Endothelial cell of umbilical vein (primary cell): ENCODE measurements at regions not wholly inside any gene's neighbourhood (a gene's known extent, or its start where the extent isn't known, plus 50 kb on each side); places are given as distances from the start of the nearest gene placed in this dataset.

Source experiments
- BruUV-seq: library from RNA; stranded (reverse); fragments of 400-500 nt; replicated peaks from 2 replicates; lab custom pipeline; 2021; lab: Mats Ljungman, UMichigan
- CTCF ChIA-PET: fragments of 300-600, 350-600 bp; sonication (Branson Sonifier 250); formaldehyde crosslinking; loops from one replicate; lab custom pipeline; 2021; ENCODE audit warnings: antibody characterized with exemption, inconsistent platforms; lab: Charles Lee
- POLR2A ChIA-PET: fragments of 300-600, 350-600 bp; sonication (Branson Sonifier 250); formaldehyde crosslinking; loops from one replicate; lab custom pipeline; 2021; ENCODE audit warnings: antibody characterized with exemption, inconsistent platforms; lab: Charles Lee
- DNase-seq: peaks from one replicate; pipeline ENCODE4 v3.0.0-alpha.2; 2011; ENCODE audit warnings: low read depth, low spot score
- FAIRE-seq: peaks from 2 replicates; lab custom pipeline; 2011; peaks lifted over from hg19 to GRCh38; lab: Jason Lieb, UNC
- H2AFZ ChIP-seq: 2 replicates; pipeline ENCODE4 v1.6.0; 2012; ENCODE audit warnings: low read depth, low read length, control low read depth, inconsistent platforms
- H3K27ac ChIP-seq: 2 replicates; pipeline ENCODE4 v1.5.1; 2011; ENCODE audit warnings: low read depth, mild to moderate bottlenecking, control low read depth, low read length, moderate library complexity; ENCODE audit not compliant: insufficient read depth
- H3K27me3 ChIP-seq, 2 experiments: 2 replicates each; pipeline versions ENCODE4 v1.6.0 to v1.6.1; 2011; ENCODE audit warnings: low read length in 2 of 2, mixed read lengths in 1 of 2; ENCODE audit not compliant: control insufficient read depth in 2 of 2, insufficient read depth in 2 of 2
- H3K36me3 ChIP-seq, 2 experiments: 2 replicates in 1 of 2; 3 replicates in 1 of 2; pipeline ENCODE4 v1.5.1; 2011; ENCODE audit warnings: low read length in 2 of 2, mild to moderate bottlenecking in 1 of 2, moderate library complexity in 1 of 2; ENCODE audit not compliant: control insufficient read depth in 2 of 2, insufficient read depth in 2 of 2; ENCODE audit errors: extremely low read depth in 1 of 2
- H3K4me1 ChIP-seq: 3 replicates; pipeline ENCODE4 v1.5.1; 2011; ENCODE audit warnings: mild to moderate bottlenecking, low read length; ENCODE audit not compliant: control insufficient read depth, insufficient read depth; ENCODE audit errors: extremely low read depth
- H3K4me2 ChIP-seq: 2 replicates; pipeline ENCODE4 v1.6.1; 2011; ENCODE audit warnings: low read length, control low read depth, mixed read lengths; ENCODE audit not compliant: insufficient read depth
- H3K4me3 ChIP-seq, 3 experiments: fragments of 200-600 bp in 1 of 3; sonication (generic), shearing (Covaris generic) in 1 of 3; replicated peaks in 1 of 3; 2 replicates each; pipeline ENCODE4 v1.5.1; 2011 to 2016; ENCODE audit warnings: control low read depth in 3 of 3, low read length in 3 of 3, mild to moderate bottlenecking in 2 of 3, inconsistent platforms in 1 of 3, low read depth in 1 of 3, moderate library complexity in 1 of 3; ENCODE audit not compliant: insufficient read depth in 1 of 3
- H3K79me2 ChIP-seq: 2 replicates; pipeline ENCODE4 v1.6.0; 2012; ENCODE audit warnings: low read length, inconsistent platforms; ENCODE audit not compliant: control insufficient read depth, insufficient read depth
- H3K9ac ChIP-seq: replicated peaks from 2 replicates; pipeline ENCODE3; 2011; ENCODE audit warnings: low read length, control low read depth; ENCODE audit not compliant: insufficient read depth; ENCODE audit errors: extremely low read depth
- H3K9me1 ChIP-seq: replicated peaks from 3 replicates; pipeline ENCODE4 v1.6.0; 2011; ENCODE audit warnings: mild to moderate bottlenecking, low read length; ENCODE audit not compliant: control insufficient read depth, insufficient read depth; ENCODE audit errors: extremely low read depth
- H3K9me3 ChIP-seq: replicated peaks from 2 replicates; pipeline ENCODE4 v1.5.1; 2012; ENCODE audit warnings: low read length, inconsistent platforms; ENCODE audit not compliant: control insufficient read depth, insufficient read depth
- H4K20me1 ChIP-seq: replicated peaks from 2 replicates; pipeline ENCODE3; 2011; ENCODE audit warnings: mild to moderate bottlenecking, low read length; ENCODE audit not compliant: control insufficient read depth, insufficient read depth; ENCODE audit errors: extremely low read depth
- EZH2 ChIP-seq: IDR thresholded peaks from 2 replicates; pipeline ENCODE4 v1.6.1; 2012; ENCODE audit warnings: borderline replicate concordance, low read depth, mild to moderate bottlenecking, moderate library complexity, low read length, inconsistent platforms; ENCODE audit not compliant: severe bottlenecking
- FOS ChIP-seq: IDR thresholded peaks from 2 replicates; pipeline ENCODE4 v1.6.1; 2011; ENCODE audit warnings: mild to moderate bottlenecking, low read length, moderate library complexity, borderline replicate concordance; ENCODE audit not compliant: insufficient read depth
- GATA2 ChIP-seq: IDR thresholded peaks from 2 replicates; pipeline ENCODE4 v1.7.0; 2011; ENCODE audit warnings: low read depth, mild to moderate bottlenecking, moderate library complexity, mixed read lengths, low read length; ENCODE audit not compliant: insufficient read length, insufficient read depth
- JUN ChIP-seq: IDR thresholded peaks from 2 replicates; pipeline ENCODE4 v1.6.1; 2011; ENCODE audit warnings: borderline replicate concordance, low read depth; ENCODE audit not compliant: insufficient read length, insufficient read depth
- MYC ChIP-seq: IDR thresholded peaks from one replicate; pipeline ENCODE4 v1.6.1; 2011; ENCODE audit warnings: mild to moderate bottlenecking, low read depth, low read length
- POLR2A ChIP-seq: IDR thresholded peaks from 2 replicates; pipeline ENCODE4 v1.6.1; 2012; ENCODE audit warnings: low read depth, mild to moderate bottlenecking, control low read depth, low read length
- POLR2AphosphoS5 ChIP-seq: IDR thresholded peaks from 2 replicates; pipeline ENCODE4 v1.6.1; 2012; ENCODE audit warnings: low read depth, mild to moderate bottlenecking, control low read depth, low read length, moderate library complexity; ENCODE audit not compliant: insufficient read depth
- dilution Hi-C: fragments of 300-500 bp; cut with MboI; formaldehyde crosslinking; loops from one replicate; pipeline ENCODE4 v1.15.0; 2019; ENCODE audit warnings: low sequenced_read_pairs; ENCODE audit not compliant: extremely low pct_ligation_motif_present
- intact Hi-C: fragments of 100-400 bp; cut with micrococcal nuclease; formaldehyde crosslinking; loops from one replicate; pipeline ENCODE4 v1.10.0; 2022
- TF ChIP-seq, protein P1 (sequence below): IDR thresholded peaks from 2 replicates; pipeline ENCODE4 v1.6.1; 2011; ENCODE audit not compliant: insufficient read depth, insufficient read length
- TF ChIP-seq, protein P2 (sequence below), 2 donors: IDR thresholded peaks; 1 replicate in 1 of 2; 2 replicates in 1 of 2; pipeline ENCODE4 v1.5.1; 2011; ENCODE audit warnings: low read length in 2 of 2, mild to moderate bottlenecking in 2 of 2, moderate library complexity in 2 of 2, control low read depth in 1 of 2, inconsistent platforms in 1 of 2, low read depth in 1 of 2; ENCODE audit not compliant: insufficient read depth in 1 of 2; ENCODE audit errors: extremely low read depth in 1 of 2

DNA sequence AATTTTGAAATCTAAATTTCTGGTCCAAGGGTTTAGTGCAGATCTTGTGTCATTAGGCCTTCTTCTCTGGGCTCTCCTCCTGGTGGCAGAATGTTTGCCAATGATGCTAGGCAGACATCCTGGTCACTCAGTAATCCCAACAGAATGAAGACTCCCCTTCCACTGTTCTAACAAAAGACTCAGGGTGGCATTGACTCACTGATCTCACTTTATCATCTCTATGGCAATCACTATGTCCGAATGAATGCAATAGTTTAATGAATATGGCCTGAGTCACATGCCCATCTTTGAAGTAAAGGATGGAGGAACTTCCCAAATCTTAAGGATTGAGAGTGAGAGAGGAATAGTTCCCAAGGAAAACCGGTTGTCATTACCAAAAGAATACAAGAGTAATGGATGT lies 261.1 kb downstream of the KCNE4 start:
- dilution Hi-C loops: no loop called here
- H4K20me1 ChIP-seq: no peaks in the 10 kb centered on the region
- POLR2A ChIA-PET: no interaction called here
- CTCF ChIA-PET: no interaction called here
- no peak overlapping the region for H3K4me3 ChIP-seq
- H3K4me1 ChIP-seq: no peaks in the 10 kb centered on the region
- TF ChIP-seq, protein P1, sequence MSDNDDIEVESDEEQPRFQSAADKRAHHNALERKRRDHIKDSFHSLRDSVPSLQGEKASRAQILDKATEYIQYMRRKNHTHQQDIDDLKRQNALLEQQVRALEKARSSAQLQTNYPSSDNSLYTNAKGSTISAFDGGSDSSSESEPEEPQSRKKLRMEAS: no peak
- no peak for TF ChIP-seq GATA2
- no peak for TF ChIP-seq JUN
- TF ChIP-seq FOS: no peak
- TF ChIP-seq, protein P2, sequence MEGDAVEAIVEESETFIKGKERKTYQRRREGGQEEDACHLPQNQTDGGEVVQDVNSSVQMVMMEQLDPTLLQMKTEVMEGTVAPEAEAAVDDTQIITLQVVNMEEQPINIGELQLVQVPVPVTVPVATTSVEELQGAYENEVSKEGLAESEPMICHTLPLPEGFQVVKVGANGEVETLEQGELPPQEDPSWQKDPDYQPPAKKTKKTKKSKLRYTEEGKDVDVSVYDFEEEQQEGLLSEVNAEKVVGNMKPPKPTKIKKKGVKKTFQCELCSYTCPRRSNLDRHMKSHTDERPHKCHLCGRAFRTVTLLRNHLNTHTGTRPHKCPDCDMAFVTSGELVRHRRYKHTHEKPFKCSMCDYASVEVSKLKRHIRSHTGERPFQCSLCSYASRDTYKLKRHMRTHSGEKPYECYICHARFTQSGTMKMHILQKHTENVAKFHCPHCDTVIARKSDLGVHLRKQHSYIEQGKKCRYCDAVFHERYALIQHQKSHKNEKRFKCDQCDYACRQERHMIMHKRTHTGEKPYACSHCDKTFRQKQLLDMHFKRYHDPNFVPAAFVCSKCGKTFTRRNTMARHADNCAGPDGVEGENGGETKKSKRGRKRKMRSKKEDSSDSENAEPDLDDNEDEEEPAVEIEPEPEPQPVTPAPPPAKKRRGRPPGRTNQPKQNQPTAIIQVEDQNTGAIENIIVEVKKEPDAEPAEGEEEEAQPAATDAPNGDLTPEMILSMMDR (IDR thresholded peaks at IDR 0.05; ENCODE audit: extremely low read depth in 1 of 2, insufficient read depth in 1 of 2, low read depth in 1 of 2, low read length in 2 of 2): no peak
- TF ChIP-seq POLR2AphosphoS5: no peak
- no peak for TF ChIP-seq EZH2
- no peak for TF ChIP-seq POLR2A
- no peak for TF ChIP-seq MYC
- H3K9ac ChIP-seq: no peak overlapping the region
- no TSS peak for BruUV-seq
- no peak overlapping the region for H2AFZ ChIP-seq
- no peaks in the 10 kb centered on the region for H3K9me1 ChIP-seq
- H3K36me3 ChIP-seq: no peaks in the 10 kb centered on the region
- no peak overlapping the region for H3K4me2 ChIP-seq
- H3K9me3 ChIP-seq: no peaks in the 10 kb centered on the region
- H3K79me2 ChIP-seq: no peaks in the 10 kb centered on the region
- FAIRE-seq (no peak), DNase-seq (no peak)
- H3K27ac ChIP-seq: no peak overlapping the region
- no peaks in the 10 kb centered on the region for H3K27me3 ChIP-seq
- intact Hi-C loops: no loop called here
